ENCODE measurements at regions not wholly inside any gene's neighbourhood (a gene's known extent, or its start where the extent isn't known, plus 50 kb on each side); places are given as distances from the start of the nearest gene placed in this dataset.

DNA sequence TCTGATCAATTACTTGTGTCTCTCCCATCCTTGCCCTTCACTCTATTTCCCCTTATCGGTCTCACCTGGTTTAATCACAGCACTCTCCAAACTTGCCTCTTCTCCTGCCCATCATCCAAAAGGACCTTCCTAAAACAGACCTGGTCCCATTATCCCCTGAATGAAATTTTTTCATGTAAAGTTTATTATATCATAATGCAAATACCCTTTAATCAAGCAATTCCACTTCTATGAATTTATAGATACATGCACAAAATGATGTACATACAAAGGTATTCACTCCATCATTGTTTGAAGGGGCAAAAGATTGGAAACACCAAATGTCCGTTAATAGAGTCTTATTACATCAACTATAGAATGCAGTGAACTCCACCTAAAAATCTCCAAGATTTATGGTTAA lies 88.1 kb upstream of the PKDCC start:
- DNase-seq (ENCODE audit: low read depth in 2 of 2) = no peak
- no peaks in the 10 kb centered on the region for H4K20me1 ChIP-seq (ENCODE audit: control insufficient read depth, extremely low read depth, insufficient read depth, low read length)
- H3K9me3 ChIP-seq (ENCODE audit: control insufficient read depth, insufficient read depth, low read depth, low read length) = no peaks in the 10 kb centered on the region
- H2AFZ ChIP-seq (ENCODE audit: low read length) = no peak overlapping the region
- no peaks in the 10 kb centered on the region for H3K36me3 ChIP-seq (ENCODE audit: control insufficient read depth, insufficient read depth, low read length)
- no peak overlapping the region for H3K4me3 ChIP-seq (replicated peaks in 1 of 4; ENCODE audit: control extremely low read depth in 1 of 4, insufficient read depth in 1 of 4, low read depth in 3 of 4, low read length in 4 of 4)
- H3K4me1 ChIP-seq (ENCODE audit: control insufficient read depth, extremely low read depth, insufficient read depth, low read length) = no peaks in the 10 kb centered on the region
- H3K4me2 ChIP-seq (ENCODE audit: extremely low read depth, insufficient read depth, low read length) = no peak overlapping the region
- H3K27me3 ChIP-seq (ENCODE audit: control insufficient read depth, insufficient read depth, low read length) = peaks cover 25% of the 10 kb centered on the region
- no peak for TF ChIP-seq EZH2 (IDR thresholded peaks at IDR 0.05; ENCODE audit: low read length, missing control alignments)
- TF ChIP-seq, protein P1, sequence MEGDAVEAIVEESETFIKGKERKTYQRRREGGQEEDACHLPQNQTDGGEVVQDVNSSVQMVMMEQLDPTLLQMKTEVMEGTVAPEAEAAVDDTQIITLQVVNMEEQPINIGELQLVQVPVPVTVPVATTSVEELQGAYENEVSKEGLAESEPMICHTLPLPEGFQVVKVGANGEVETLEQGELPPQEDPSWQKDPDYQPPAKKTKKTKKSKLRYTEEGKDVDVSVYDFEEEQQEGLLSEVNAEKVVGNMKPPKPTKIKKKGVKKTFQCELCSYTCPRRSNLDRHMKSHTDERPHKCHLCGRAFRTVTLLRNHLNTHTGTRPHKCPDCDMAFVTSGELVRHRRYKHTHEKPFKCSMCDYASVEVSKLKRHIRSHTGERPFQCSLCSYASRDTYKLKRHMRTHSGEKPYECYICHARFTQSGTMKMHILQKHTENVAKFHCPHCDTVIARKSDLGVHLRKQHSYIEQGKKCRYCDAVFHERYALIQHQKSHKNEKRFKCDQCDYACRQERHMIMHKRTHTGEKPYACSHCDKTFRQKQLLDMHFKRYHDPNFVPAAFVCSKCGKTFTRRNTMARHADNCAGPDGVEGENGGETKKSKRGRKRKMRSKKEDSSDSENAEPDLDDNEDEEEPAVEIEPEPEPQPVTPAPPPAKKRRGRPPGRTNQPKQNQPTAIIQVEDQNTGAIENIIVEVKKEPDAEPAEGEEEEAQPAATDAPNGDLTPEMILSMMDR (conservative IDR thresholded peaks at IDR 0.05 in 1 of 2, IDR thresholded peaks at IDR 0.05 in 1 of 2; ENCODE audit: low read depth in 1 of 2, low read length in 2 of 2) = no peak
- no peak overlapping the region for H3K9ac ChIP-seq (ENCODE audit: insufficient read depth, low read length)
- H3K79me2 ChIP-seq (ENCODE audit: control insufficient read depth, insufficient read depth, low read length) = no peaks in the 10 kb centered on the region
- no peak overlapping the region for H3K27ac ChIP-seq (ENCODE audit: insufficient read depth, low read length)

DNA sequence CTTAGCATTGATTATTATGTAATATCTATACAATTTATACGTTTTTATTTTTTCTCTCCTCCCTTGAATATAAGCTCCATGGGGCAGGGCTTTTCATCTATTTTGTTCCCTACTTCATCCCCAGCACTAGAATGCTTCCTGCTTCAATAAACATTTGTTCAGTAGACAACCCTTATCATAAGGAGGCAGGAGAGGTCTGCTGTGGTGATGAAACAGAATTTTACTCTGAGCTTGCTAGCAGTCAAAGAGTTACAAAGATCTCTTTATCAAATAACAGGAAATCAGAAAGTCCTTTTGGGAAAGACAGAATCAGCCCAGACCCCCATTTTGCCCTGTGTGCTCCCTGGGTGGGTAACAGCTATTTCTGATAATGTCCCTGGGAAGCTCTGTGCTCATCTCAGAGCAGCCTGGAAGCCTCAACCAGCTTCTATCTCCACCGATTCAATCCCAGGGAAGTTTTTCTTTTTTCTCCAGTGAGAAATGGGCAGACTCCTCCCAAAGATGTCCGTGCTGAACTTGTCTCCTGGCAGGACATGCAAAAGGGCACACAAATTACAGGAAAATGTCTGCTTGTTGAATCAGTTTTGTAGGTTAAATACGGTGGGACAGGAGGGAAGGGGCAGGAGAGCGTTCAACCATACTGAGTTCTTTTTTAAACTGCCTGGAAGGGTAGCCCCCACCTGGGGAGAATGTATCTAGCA lies 84.7 kb upstream of the PKDCC start:
- H3K4me2 ChIP-seq (ENCODE audit: extremely low read depth, insufficient read depth, low read length) = no peak overlapping the region
- no peaks in the 10 kb centered on the region for H4K20me1 ChIP-seq (ENCODE audit: control insufficient read depth, extremely low read depth, insufficient read depth, low read length)
- no peak overlapping the region for H3K9ac ChIP-seq (ENCODE audit: insufficient read depth, low read length)
- H3K4me1 ChIP-seq (ENCODE audit: control insufficient read depth, extremely low read depth, insufficient read depth, low read length) = peaks cover 6% of the 10 kb centered on the region
- H2AFZ ChIP-seq (ENCODE audit: low read length) = no peak overlapping the region
- no peaks in the 10 kb centered on the region for H3K79me2 ChIP-seq (ENCODE audit: control insufficient read depth, insufficient read depth, low read length)
- H3K27ac ChIP-seq (ENCODE audit: insufficient read depth, low read length) = no peak overlapping the region
- no peaks in the 10 kb centered on the region for H3K36me3 ChIP-seq (ENCODE audit: control insufficient read depth, insufficient read depth, low read length)
- H3K4me3 ChIP-seq (replicated peaks in 1 of 4; ENCODE audit: control extremely low read depth in 1 of 4, insufficient read depth in 1 of 4, low read depth in 3 of 4, low read length in 4 of 4) = no peak overlapping the region
- TF ChIP-seq EZH2 (IDR thresholded peaks at IDR 0.05; ENCODE audit: low read length, missing control alignments) = no peak
- TF ChIP-seq, protein P1 (conservative IDR thresholded peaks at IDR 0.05 in 1 of 2, IDR thresholded peaks at IDR 0.05 in 1 of 2; ENCODE audit: low read depth in 1 of 2, low read length in 2 of 2) = no peak
- no peak for DNase-seq (ENCODE audit: low read depth in 2 of 2)
- H3K9me3 ChIP-seq (ENCODE audit: control insufficient read depth, insufficient read depth, low read depth, low read length) = no peaks in the 10 kb centered on the region
- H3K27me3 ChIP-seq (ENCODE audit: control insufficient read depth, insufficient read depth, low read length) = peaks cover 25% of the 10 kb centered on the region

DNA sequence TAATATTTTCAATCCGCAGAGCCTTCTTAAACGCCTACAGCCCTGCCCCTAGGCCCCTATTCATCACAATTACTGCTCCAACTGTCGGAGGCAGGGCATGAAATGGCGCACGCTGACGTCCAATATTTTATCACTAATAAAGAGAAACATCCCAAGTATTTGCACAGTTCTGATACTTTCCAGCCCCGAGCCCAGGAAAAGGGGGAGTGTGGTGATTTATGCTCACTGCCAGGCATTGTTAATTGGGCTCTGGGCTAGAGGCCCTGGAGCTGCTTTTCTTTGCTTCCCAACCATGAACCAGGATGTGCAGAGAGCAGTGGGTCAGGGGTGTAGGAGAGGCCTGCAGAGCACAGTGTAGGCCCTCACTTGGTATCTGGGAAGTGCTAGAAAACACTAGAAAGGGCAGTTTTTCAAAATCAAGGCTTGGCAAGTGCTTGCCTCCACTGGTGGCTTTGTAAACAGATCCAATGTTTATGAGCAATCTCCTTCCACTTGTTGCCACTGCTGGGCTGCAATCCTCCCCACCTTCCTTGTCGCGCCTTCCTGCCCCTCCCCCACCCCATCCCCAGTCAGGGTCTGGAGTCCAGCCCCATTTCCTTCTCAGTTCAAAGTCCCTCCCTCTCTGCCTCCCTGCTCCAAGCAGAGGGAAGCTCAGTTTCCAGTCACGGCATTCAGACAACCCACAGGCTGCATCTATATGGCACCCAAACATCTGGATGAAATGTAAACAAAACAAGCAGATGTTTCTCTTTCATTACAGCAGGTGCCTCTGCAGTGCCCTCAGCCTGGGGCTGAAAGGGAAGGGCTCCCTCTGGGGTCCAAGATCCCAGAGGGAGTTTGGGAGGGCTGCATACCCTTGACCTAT lies 83.9 kb upstream of the PKDCC start:
- Histone ChIP-seq H3K36me3 (ENCODE audit: control insufficient read depth, insufficient read depth, low read length) (no peaks in the 10 kb centered on the region), H3K27me3 (ENCODE audit: control insufficient read depth, insufficient read depth, low read length) (peaks cover 25% of the 10 kb centered on the region), H3K27ac (ENCODE audit: insufficient read depth, low read length) (no peak overlapping the region), H3K9me3 (ENCODE audit: control insufficient read depth, insufficient read depth, low read depth, low read length) (no peaks in the 10 kb centered on the region), H3K79me2 (ENCODE audit: control insufficient read depth, insufficient read depth, low read length) (no peaks in the 10 kb centered on the region), H3K4me2 (ENCODE audit: extremely low read depth, insufficient read depth, low read length) (no peak overlapping the region), H4K20me1 (ENCODE audit: control insufficient read depth, extremely low read depth, insufficient read depth, low read length) (no peaks in the 10 kb centered on the region), H2AFZ (ENCODE audit: low read length) (no peak overlapping the region), H3K9ac (ENCODE audit: insufficient read depth, low read length) (no peak overlapping the region), H3K4me1 (ENCODE audit: control insufficient read depth, extremely low read depth, insufficient read depth, low read length) (peaks cover 6% of the 10 kb centered on the region), H3K4me3 (replicated peaks in 1 of 4; ENCODE audit: control extremely low read depth in 1 of 4, insufficient read depth in 1 of 4, low read depth in 3 of 4, low read length in 4 of 4) (no peak overlapping the region)
- DNase-seq (ENCODE audit: low read depth in 2 of 2) = peak; percentile 66 to 78
- no peak for TF ChIP-seq EZH2 (IDR thresholded peaks at IDR 0.05; ENCODE audit: low read length, missing control alignments)
- TF ChIP-seq, protein P1 (conservative IDR thresholded peaks at IDR 0.05 in 1 of 2, IDR thresholded peaks at IDR 0.05 in 1 of 2; ENCODE audit: low read depth in 1 of 2, low read length in 2 of 2) = no peak

Measured in fibroblast of lung (primary cell).